ENCODE measurements at regions not wholly inside any gene's neighbourhood (a gene's known extent, or its start where the extent isn't known, plus 50 kb on each side); places are given as distances from the start of the nearest gene placed in this dataset.

DNA sequence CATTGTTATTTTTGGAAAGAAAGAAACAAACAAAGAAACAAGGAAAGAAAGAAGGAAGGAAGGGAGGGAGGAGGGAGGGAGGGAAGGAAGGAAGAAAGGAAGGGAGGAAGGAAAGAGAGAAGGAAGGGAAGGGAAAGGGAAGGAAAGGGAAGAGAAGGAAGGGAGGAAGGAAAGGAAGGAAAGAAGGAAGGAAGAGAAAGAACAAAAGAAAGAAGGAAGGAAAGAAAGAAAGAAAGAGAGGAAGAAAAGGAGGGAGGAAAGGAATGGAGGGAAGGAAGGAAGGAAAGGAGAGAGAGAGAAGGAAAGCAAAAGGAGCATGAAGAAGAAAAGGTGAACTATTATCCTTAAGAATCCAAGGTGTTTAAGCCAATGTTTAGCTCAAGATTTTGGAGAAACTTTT is 262.7 kb upstream of the STT3B start:
- Histone ChIP-seq H3K4me1 (ENCODE audit: insufficient read depth) (no peaks in the 10 kb centered on the region), H3K27ac (ENCODE audit: low read depth) (no peak overlapping the region), H3K4me3 (ENCODE audit: low read depth, low read length) (no peak overlapping the region), H3K36me3 (ENCODE audit: insufficient read depth) (no peaks in the 10 kb centered on the region)
- no peak for DNase-seq (ENCODE audit: extremely low spot score)

DNA sequence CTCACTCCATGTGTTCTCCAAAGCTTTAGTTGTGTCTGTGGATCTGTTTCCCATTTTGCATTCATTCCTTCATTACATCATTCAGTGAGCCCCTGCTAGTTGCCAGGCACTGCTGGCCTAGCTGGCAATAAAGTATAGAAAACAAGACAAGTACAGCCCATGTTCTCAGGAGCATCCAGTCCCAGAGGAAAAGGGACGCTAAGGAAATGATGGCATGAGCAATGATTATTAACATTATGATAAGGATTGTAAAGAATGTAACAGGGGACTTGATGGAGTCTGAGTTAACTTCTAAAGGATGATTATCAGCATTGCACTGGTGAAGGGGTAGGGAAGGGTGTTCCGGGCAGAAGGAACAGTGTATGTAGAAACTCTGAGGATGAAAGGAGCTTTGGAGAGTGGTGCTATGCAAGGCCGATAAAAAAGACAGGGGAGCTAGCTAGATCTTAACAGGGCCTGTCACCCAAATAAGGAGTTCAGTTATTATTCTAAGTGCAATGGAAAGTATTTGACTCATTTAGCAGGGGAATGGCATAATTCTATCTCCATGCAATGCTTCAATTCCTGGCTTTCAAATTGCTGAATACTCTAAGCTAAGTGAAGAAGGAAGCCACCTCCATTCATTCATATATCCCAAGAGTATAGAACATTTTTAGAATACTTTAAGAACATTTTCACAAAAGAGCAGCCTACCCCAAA is 258.2 kb upstream of the STT3B start:
- Histone ChIP-seq H3K4me1 (ENCODE audit: insufficient read depth) (no peaks in the 10 kb centered on the region), H3K4me3 (ENCODE audit: low read depth, low read length) (no peak overlapping the region), H3K36me3 (ENCODE audit: insufficient read depth) (no peaks in the 10 kb centered on the region), H3K27ac (ENCODE audit: low read depth) (no peak overlapping the region)
- WGBS = 71% methylated on average over 3 of the region's 3 CpGs
- no peak for DNase-seq (ENCODE audit: extremely low spot score)

DNA sequence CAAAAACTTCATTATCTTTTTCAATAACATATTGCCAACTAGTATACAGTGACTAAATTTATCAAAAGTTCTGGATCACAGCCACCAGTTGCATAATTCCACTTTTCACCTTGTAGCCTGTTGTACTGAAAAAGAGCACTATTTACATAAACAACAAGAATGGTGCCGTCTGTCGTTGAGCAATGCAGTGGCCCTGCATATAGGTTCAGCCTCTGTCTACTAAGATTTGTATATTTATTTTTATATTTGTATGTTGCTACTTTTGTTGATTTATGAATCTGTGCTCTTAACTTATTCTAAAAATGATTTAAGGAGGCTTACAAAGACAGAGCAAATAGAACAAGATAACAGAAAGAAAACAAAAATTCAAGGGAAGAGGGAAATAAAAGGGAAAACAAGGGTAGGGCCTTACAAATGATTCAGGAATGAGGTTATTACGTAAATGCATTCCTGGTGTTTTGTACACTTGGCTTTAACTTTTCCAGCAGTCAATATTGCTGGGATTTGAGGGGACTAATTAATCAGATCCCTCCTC is 257.6 kb upstream of the STT3B start:
- 48% methylated on average over 3 of the region's 3 CpGs for WGBS
- H3K4me1 ChIP-seq (ENCODE audit: insufficient read depth) = no peaks in the 10 kb centered on the region
- no peaks in the 10 kb centered on the region for H3K36me3 ChIP-seq (ENCODE audit: insufficient read depth)
- H3K4me3 ChIP-seq (ENCODE audit: low read depth, low read length) = no peak overlapping the region
- DNase-seq (ENCODE audit: extremely low spot score) = no peak
- H3K27ac ChIP-seq (ENCODE audit: low read depth) = no peak overlapping the region

GRCh38 chr3:31275583-31275982 is 257.1 kb upstream of the STT3B start:
- DNase-seq (ENCODE audit: extremely low spot score) = no peak
- Histone ChIP-seq H3K36me3 (ENCODE audit: insufficient read depth) (no peaks in the 10 kb centered on the region), H3K4me1 (ENCODE audit: insufficient read depth) (no peaks in the 10 kb centered on the region), H3K4me3 (ENCODE audit: low read depth, low read length) (no peak overlapping the region), H3K27ac (ENCODE audit: low read depth) (no peak overlapping the region)
- WGBS = 76% methylated on average over 3 of the region's 3 CpGs

- Histone ChIP-seq H3K4me3 (ENCODE audit: low read depth, low read length) (no peak overlapping the region), H3K27ac (ENCODE audit: low read depth) (no peak overlapping the region), H3K4me1 (ENCODE audit: insufficient read depth) (no peaks in the 10 kb centered on the region), H3K36me3 (ENCODE audit: insufficient read depth) (no peaks in the 10 kb centered on the region)
- WGBS = 55% methylated on average over 2 of the region's 2 CpGs
- no peak for DNase-seq (ENCODE audit: extremely low spot score)
Measured at GRCh38 chr3:31277582-31277981, 255.1 kb upstream of the STT3B start.

DNA sequence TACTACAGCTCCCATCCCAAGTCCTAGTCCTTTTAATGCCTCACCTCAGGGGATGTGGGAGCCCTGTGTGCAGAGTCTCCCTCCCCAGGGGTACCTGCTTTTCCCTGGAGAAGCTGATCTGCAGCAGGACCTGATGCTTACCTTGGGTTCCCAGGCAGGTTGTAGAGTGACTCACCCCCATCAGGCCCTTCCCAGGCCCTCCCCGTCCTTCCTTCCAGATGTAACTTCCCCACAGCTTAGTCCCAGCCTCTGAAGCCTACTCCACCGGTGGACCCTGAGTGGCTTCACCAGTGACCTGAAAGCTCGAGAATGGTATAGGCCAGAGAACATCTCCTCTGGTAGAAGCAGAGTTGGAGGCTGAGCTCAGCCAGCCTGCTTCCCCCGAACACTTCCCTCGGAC is 254.2 kb upstream of the STT3B start:
- WGBS = 95% methylated on average over 5 of the region's 5 CpGs
- no peak overlapping the region for H3K4me3 ChIP-seq (ENCODE audit: low read depth, low read length)
- no peaks in the 10 kb centered on the region for H3K4me1 ChIP-seq (ENCODE audit: insufficient read depth)
- no peak overlapping the region for H3K27ac ChIP-seq (ENCODE audit: low read depth)
- DNase-seq (ENCODE audit: extremely low spot score) = no peak
- H3K36me3 ChIP-seq (ENCODE audit: insufficient read depth) = no peaks in the 10 kb centered on the region

DNA sequence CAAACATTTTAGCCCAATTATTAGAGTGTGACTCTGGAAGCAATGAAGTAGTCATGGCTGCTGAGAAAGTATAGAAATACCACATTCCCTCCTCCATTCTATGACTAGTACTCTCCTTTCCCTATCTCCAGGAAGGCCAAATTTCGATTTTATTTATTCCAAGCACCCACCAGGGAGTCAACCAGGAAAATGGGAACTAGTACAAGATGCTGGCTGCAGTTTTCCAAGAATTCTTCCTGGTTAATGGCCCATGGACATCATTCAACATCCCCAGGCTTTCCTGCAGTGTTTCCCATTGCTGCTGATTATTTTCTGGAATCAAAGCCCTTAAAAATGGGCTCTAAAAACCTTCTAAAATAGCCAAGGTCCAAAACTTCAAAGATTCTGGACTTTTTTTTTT is 247.9 kb upstream of the STT3B start:
- WGBS = 56% methylated on average over 1 of the region's 1 CpG
- H3K27ac ChIP-seq (ENCODE audit: low read depth) = no peak overlapping the region
- no peaks in the 10 kb centered on the region for H3K4me1 ChIP-seq (ENCODE audit: insufficient read depth)
- DNase-seq (ENCODE audit: extremely low spot score) = no peak
- H3K4me3 ChIP-seq (ENCODE audit: low read depth, low read length) = no peak overlapping the region
- no peaks in the 10 kb centered on the region for H3K36me3 ChIP-seq (ENCODE audit: insufficient read depth)

GRCh38 chr3:31285833-31286486 is 246.8 kb upstream of the STT3B start:
- Histone ChIP-seq H3K4me1 (ENCODE audit: insufficient read depth) (no peaks in the 10 kb centered on the region), H3K27ac (ENCODE audit: low read depth) (no peak overlapping the region), H3K36me3 (ENCODE audit: insufficient read depth) (no peaks in the 10 kb centered on the region), H3K4me3 (ENCODE audit: low read depth, low read length) (no peak overlapping the region)
- no peak for DNase-seq (ENCODE audit: extremely low spot score)
- 84% methylated on average over 2 of the region's 2 CpGs for WGBS

DNA sequence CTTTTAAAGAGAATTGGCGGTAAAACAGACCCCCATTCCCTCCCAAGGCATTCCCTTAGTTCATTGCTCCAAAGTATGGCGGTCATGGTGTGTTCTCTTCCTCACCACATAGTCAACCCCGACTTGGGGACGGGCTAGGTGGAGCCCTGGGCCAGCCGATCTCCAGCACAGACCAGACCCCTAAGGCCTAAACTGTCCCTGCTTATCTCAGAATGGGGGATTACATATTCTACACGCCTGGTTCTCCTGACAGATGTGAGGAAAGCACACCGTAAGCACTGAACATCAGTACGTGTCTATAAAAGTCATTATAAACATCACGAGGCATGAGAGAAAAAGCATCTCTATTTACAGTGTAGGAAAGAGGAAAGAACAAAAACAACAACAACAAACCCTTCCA is 244.5 kb upstream of the STT3B start:
- DNase-seq (ENCODE audit: extremely low spot score) = no peak
- Histone ChIP-seq H3K4me3 (ENCODE audit: low read depth, low read length) (no peak overlapping the region), H3K27ac (ENCODE audit: low read depth) (no peak overlapping the region), H3K4me1 (ENCODE audit: insufficient read depth) (no peaks in the 10 kb centered on the region), H3K36me3 (ENCODE audit: insufficient read depth) (no peaks in the 10 kb centered on the region)
- 60% methylated on average over 9 of the region's 9 CpGs for WGBS

- WGBS = 21% methylated on average over 8 of the region's 8 CpGs
- Histone ChIP-seq H3K4me3 (ENCODE audit: low read depth, low read length) (no peak overlapping the region), H3K27ac (ENCODE audit: low read depth) (no peak overlapping the region), H3K4me1 (ENCODE audit: insufficient read depth) (no peaks in the 10 kb centered on the region), H3K36me3 (ENCODE audit: insufficient read depth) (no peaks in the 10 kb centered on the region)
- peak; percentile 48 for DNase-seq (ENCODE audit: extremely low spot score)
Measured at GRCh38 chr3:31288641-31289100, 244.1 kb upstream of the STT3B start.

DNA sequence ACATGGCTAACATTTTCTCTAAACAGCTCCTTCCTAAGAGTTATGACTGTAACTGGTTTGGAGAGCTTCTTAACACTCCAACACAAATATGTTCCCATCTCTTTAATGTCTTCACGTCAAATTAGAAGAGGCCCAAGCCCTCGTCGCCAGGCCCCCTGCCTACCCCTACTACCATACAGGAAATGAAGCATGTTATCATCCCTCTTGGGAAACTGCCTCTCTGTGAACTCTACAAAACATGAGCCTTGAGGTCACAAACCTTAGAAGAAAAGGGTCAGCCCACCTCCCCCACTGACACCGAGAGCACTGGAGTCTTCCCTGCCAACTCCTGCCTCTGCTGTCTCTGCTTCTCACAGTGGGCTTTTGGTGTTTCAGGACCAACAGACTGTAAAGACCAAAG is 243.1 kb upstream of the STT3B start:
- no peaks in the 10 kb centered on the region for H3K4me1 ChIP-seq (ENCODE audit: insufficient read depth)
- 61% methylated on average over 4 of the region's 4 CpGs for WGBS
- H3K4me3 ChIP-seq (ENCODE audit: low read depth, low read length) = no peak overlapping the region
- DNase-seq (ENCODE audit: extremely low spot score) = no peak
- no peaks in the 10 kb centered on the region for H3K36me3 ChIP-seq (ENCODE audit: insufficient read depth)
- H3K27ac ChIP-seq (ENCODE audit: low read depth) = no peak overlapping the region

DNA sequence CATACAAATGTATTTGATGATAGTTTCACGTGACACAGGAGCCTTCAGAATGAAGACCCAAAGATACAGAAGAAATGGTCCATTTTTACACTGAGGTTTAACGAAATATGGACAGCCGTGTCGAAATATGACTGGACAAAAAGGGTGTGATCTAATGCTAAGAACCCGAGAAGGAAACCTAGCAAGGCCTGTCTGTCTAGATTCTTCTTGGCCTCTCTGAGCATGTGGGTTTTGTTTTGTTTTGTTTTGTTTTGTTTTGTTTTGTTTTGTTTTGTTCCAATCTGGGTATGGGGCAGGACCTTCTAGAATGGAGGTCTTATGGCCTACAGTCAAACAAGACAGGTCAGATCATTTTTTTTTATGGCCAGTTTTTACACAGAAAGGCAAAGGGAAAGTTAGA is 242.7 kb upstream of the STT3B start:
- no peak for DNase-seq (ENCODE audit: extremely low spot score)
- H3K4me3 ChIP-seq (ENCODE audit: low read depth, low read length) = no peak overlapping the region
- H3K36me3 ChIP-seq (ENCODE audit: insufficient read depth) = no peaks in the 10 kb centered on the region
- 93% methylated on average over 5 of the region's 5 CpGs for WGBS
- no peak overlapping the region for H3K27ac ChIP-seq (ENCODE audit: low read depth)
- H3K4me1 ChIP-seq (ENCODE audit: insufficient read depth) = no peaks in the 10 kb centered on the region

GRCh38 chr3:31291818-31292217 is 240.9 kb upstream of the STT3B start:
- no peaks in the 10 kb centered on the region for H3K4me1 ChIP-seq (ENCODE audit: insufficient read depth)
- H3K4me3 ChIP-seq (ENCODE audit: low read depth, low read length) = no peak overlapping the region
- WGBS = 83% methylated on average over 3 of the region's 3 CpGs
- H3K36me3 ChIP-seq (ENCODE audit: insufficient read depth) = no peaks in the 10 kb centered on the region
- no peak overlapping the region for H3K27ac ChIP-seq (ENCODE audit: low read depth)
- no peak for DNase-seq (ENCODE audit: extremely low spot score)

GRCh38 chr3:31294430-31295149 is 238.1 kb upstream of the STT3B start:
- DNase-seq (ENCODE audit: extremely low spot score) = no peak
- Histone ChIP-seq H3K27ac (ENCODE audit: low read depth) (no peak overlapping the region), H3K36me3 (ENCODE audit: insufficient read depth) (no peaks in the 10 kb centered on the region), H3K4me1 (ENCODE audit: insufficient read depth) (no peaks in the 10 kb centered on the region), H3K4me3 (ENCODE audit: low read depth, low read length) (no peak overlapping the region)
- 60% methylated on average over 5 of the region's 5 CpGs for WGBS
